Neuronal stem cell (in vitro differentiated cells): ENCODE measurements at regions not wholly inside any gene's neighbourhood (a gene's known extent, or its start where the extent isn't known, plus 50 kb on each side); places are given as distances from the start of the nearest gene placed in this dataset.
"Not testable (repeated sequence)": the region's sequence is repeated elsewhere in the genome, so short reads cannot be mapped to it uniquely, and the experiment has no call there.

Experiments used
- DNase-seq: peaks from one replicate; pipeline ENCODE4 v3.0.0-alpha.2; 2013; ENCODE audit warnings: low spot score
- H2AFZ ChIP-seq: one replicate; pipeline ENCODE4 v1.6.1; 2013; ENCODE audit warnings: mild to moderate bottlenecking, low read length, inconsistent platforms
- H2AK5ac ChIP-seq: 2 replicates; pipeline ENCODE4 v1.6.1; 2013; ENCODE audit warnings: low read depth, mild to moderate bottlenecking, inconsistent platforms, low read length, moderate library complexity, mixed read lengths
- H2BK120ac ChIP-seq: 2 replicates; pipeline ENCODE4 v1.6.1; 2013; ENCODE audit warnings: low read depth, mild to moderate bottlenecking, inconsistent platforms, low read length, moderate library complexity, mixed read lengths
- H2BK12ac ChIP-seq: one replicate; pipeline ENCODE4 v1.6.1; 2013; ENCODE audit warnings: low read length, inconsistent platforms
- H2BK15ac ChIP-seq: 2 replicates; pipeline ENCODE4 v1.6.1; 2013; ENCODE audit warnings: mild to moderate bottlenecking, low read length, inconsistent platforms, mixed read lengths
- H2BK5ac ChIP-seq: one replicate; pipeline ENCODE4 v1.6.1; 2013; ENCODE audit warnings: inconsistent platforms, mild to moderate bottlenecking, low read length, moderate library complexity
- H3K14ac ChIP-seq: one replicate; pipeline ENCODE4 v1.6.1; 2013; ENCODE audit warnings: low read length, inconsistent platforms
- H3K18ac ChIP-seq: 2 replicates; pipeline ENCODE4 v1.6.1; 2013; ENCODE audit warnings: low read length, inconsistent platforms
- H3K23ac ChIP-seq: 2 replicates; pipeline ENCODE4 v1.6.1; 2013; ENCODE audit warnings: low read depth, mild to moderate bottlenecking, mixed read lengths, low read length, inconsistent platforms; ENCODE audit not compliant: poor library complexity
- H3K27ac ChIP-seq: replicated peaks from 3 replicates; pipeline ENCODE4 v1.5.1; 2013; ENCODE audit warnings: low read length, inconsistent platforms
- H3K27me3 ChIP-seq, 3 experiments: 2 replicates each; pipeline ENCODE4 v1.6.1; 2013; ENCODE audit warnings: low read length in 3 of 3, mild to moderate bottlenecking in 2 of 3, inconsistent platforms in 1 of 3, low read depth in 1 of 3, mixed read lengths in 1 of 3, moderate library complexity in 1 of 3; ENCODE audit not compliant: control insufficient read depth in 3 of 3, insufficient read depth in 3 of 3
- H3K36me3 ChIP-seq, 2 donors: replicated peaks in 1 of 2; 2 replicates each; pipeline ENCODE4 v1.6.1; 2013; ENCODE audit warnings: low read length in 2 of 2; ENCODE audit not compliant: control insufficient read depth in 2 of 2, insufficient read depth in 2 of 2
- H3K4ac ChIP-seq: 2 replicates; pipeline ENCODE4 v1.6.1; 2013; ENCODE audit warnings: inconsistent platforms, mild to moderate bottlenecking, low read length, moderate library complexity
- H3K4me1 ChIP-seq, 2 donors: 1 replicate in 1 of 2; 2 replicates in 1 of 2; pipeline ENCODE4 v1.6.1; 2013; ENCODE audit warnings: low read length in 2 of 2, low read depth in 1 of 2; ENCODE audit not compliant: control insufficient read depth in 2 of 2, insufficient read depth in 1 of 2
- H3K4me2 ChIP-seq: one replicate; pipeline ENCODE4 v1.6.1; 2013; ENCODE audit warnings: mild to moderate bottlenecking, low read length, inconsistent platforms; ENCODE audit not compliant: insufficient read depth, poor library complexity, severe bottlenecking
- H3K4me3 ChIP-seq, 2 donors: 2 replicates each; pipeline ENCODE4 v1.5.1; 2013; ENCODE audit warnings: low read length in 2 of 2, mild to moderate bottlenecking in 2 of 2, inconsistent platforms in 1 of 2, moderate library complexity in 1 of 2
- H3K79me1 ChIP-seq: one replicate; pipeline ENCODE4 v1.6.1; 2013; ENCODE audit warnings: low read depth, mild to moderate bottlenecking, inconsistent platforms, low read length, moderate library complexity
- H3K9ac ChIP-seq: one replicate; pipeline ENCODE4 v1.6.1; 2013; ENCODE audit warnings: mild to moderate bottlenecking, low read depth, low read length, inconsistent platforms; ENCODE audit not compliant: poor library complexity
- H3K9me3 ChIP-seq, 2 donors: replicated peaks in 1 of 2; 2 replicates each; pipeline versions ENCODE3 to v1.6.1; 2013; ENCODE audit warnings: low read length in 2 of 2, mild to moderate bottlenecking in 2 of 2, inconsistent platforms in 1 of 2, low read depth in 1 of 2, mixed read lengths in 1 of 2, moderate library complexity in 1 of 2; ENCODE audit not compliant: control insufficient read depth in 2 of 2, insufficient read depth in 1 of 2
- H4K8ac ChIP-seq: one replicate; pipeline ENCODE4 v1.6.1; 2013; ENCODE audit warnings: low read depth, mild to moderate bottlenecking, inconsistent platforms, low read length, moderate library complexity
- H4K91ac ChIP-seq: one replicate; pipeline ENCODE4 v1.6.1; 2013; ENCODE audit warnings: low read length, low read depth, mild to moderate bottlenecking, inconsistent platforms; ENCODE audit not compliant: poor library complexity
- WGBS, 2 donors: extraction: QIAGEN DNeasy Blood & Tissue Kit; methylation state at CpG; one replicate each; pipeline ENCODE4 v1.1.7; 2013; ENCODE audit warnings: missing lambda C conversion rate in 2 of 2, mixed read lengths in 1 of 2; ENCODE audit not compliant: insufficient read length in 2 of 2, insufficient replicate concordance in 1 of 2; ENCODE audit errors: extremely low coverage in 2 of 2; 5-methylcytosine and 5-hydroxymethylcytosine counted together

- not testable (repeated sequence) for H3K4me1 ChIP-seq, H3K9ac ChIP-seq, DNase-seq, H2AK5ac ChIP-seq, H3K27ac ChIP-seq, H3K4me3 ChIP-seq, H3K4me2 ChIP-seq, H4K91ac ChIP-seq, H2BK5ac ChIP-seq, H3K79me1 ChIP-seq, H2BK15ac ChIP-seq, H3K23ac ChIP-seq, H3K9me3 ChIP-seq, H4K8ac ChIP-seq, H2BK120ac ChIP-seq, H3K4ac ChIP-seq, H3K36me3 ChIP-seq, H3K18ac ChIP-seq, H2BK12ac ChIP-seq, H3K27me3 ChIP-seq, H2AFZ ChIP-seq, H3K14ac ChIP-seq
- WGBS, 2 donors, result no CpG with 5 or more reads among the region's 2 CpGs
Measured at GRCh38 chr15:45817578-45817977, 182.7 kb downstream of the SQOR start.

- no peak overlapping the region for H2BK12ac ChIP-seq
- H3K4me2 ChIP-seq, result no peak overlapping the region
- peaks cover 0 to 1% of the 10 kb centered on the region in 2 donors for H3K9me3 ChIP-seq
- H4K91ac ChIP-seq, result no peak overlapping the region
- H3K4ac ChIP-seq, result no peak overlapping the region
- H2AK5ac ChIP-seq, result no peak overlapping the region
- no peak overlapping the region for H2AFZ ChIP-seq
- no peaks in the 10 kb centered on the region for H3K4me1 ChIP-seq
- no peak overlapping the region for H3K27ac ChIP-seq
- no peak overlapping the region for H2BK120ac ChIP-seq
- no peak for DNase-seq
- no peak overlapping the region for H3K18ac ChIP-seq
- no peak overlapping the region for H3K4me3 ChIP-seq
- no CpG with 5 or more reads among the region's 3 CpGs for WGBS, 2 donors
- H3K79me1 ChIP-seq, result no peaks in the 10 kb centered on the region
- H3K36me3 ChIP-seq, result no peaks in the 10 kb centered on the region
- H3K14ac ChIP-seq, result no peak overlapping the region
- H3K23ac ChIP-seq, result no peak overlapping the region
- no peak overlapping the region for H2BK5ac ChIP-seq
- no peak overlapping the region for H4K8ac ChIP-seq
- no peak overlapping the region for H3K9ac ChIP-seq
- no peaks in the 10 kb centered on the region for H3K27me3 ChIP-seq
- H2BK15ac ChIP-seq, result no peak overlapping the region
Measured at GRCh38 chr15:45821390-45821789, 186.6 kb downstream of the SQOR start.

- H2AFZ ChIP-seq, H3K4me2 ChIP-seq, H2BK15ac ChIP-seq, H4K8ac ChIP-seq, H3K9me3 ChIP-seq, H2AK5ac ChIP-seq, H3K23ac ChIP-seq, DNase-seq, H3K4me3 ChIP-seq, H4K91ac ChIP-seq, H2BK120ac ChIP-seq, H3K14ac ChIP-seq, H3K4ac ChIP-seq, H3K79me1 ChIP-seq, H3K27ac ChIP-seq, H3K36me3 ChIP-seq, H3K9ac ChIP-seq, H2BK12ac ChIP-seq, H2BK5ac ChIP-seq, H3K18ac ChIP-seq, H3K4me1 ChIP-seq, H3K27me3 ChIP-seq: not testable (repeated sequence)
- no CpG with 5 or more reads among the region's 4 CpGs for WGBS, 2 donors
Measured at GRCh38 chr15:45822968-45823367, 188.1 kb downstream of the SQOR start.

- DNase-seq, result no peak
- Histone ChIP-seq H3K79me1 (no peaks in the 10 kb centered on the region), H3K9ac (no peak overlapping the region), H2AK5ac (no peak overlapping the region), H2BK120ac (no peak overlapping the region), H2BK15ac (no peak overlapping the region), H4K91ac (no peak overlapping the region), H2BK5ac (no peak overlapping the region), H3K9me3 (no peaks in the 10 kb centered on the region), H2AFZ (no peak overlapping the region), H3K27ac (no peak overlapping the region), H3K4ac (no peak overlapping the region), H3K36me3 (no peaks in the 10 kb centered on the region), H3K18ac (no peak overlapping the region), H2BK12ac (no peak overlapping the region), H3K14ac (no peak overlapping the region), H3K4me2 (no peak overlapping the region), H3K4me3 (no peak overlapping the region), H3K4me1 (peaks cover 0 to 3% of the 10 kb centered on the region in 2 donors), H4K8ac (no peak overlapping the region), H3K23ac (no peak overlapping the region), H3K27me3 (no peaks in the 10 kb centered on the region)
- WGBS, 2 donors, result no CpG with 5 or more reads among the region's 4 CpGs
Measured at GRCh38 chr15:45827275-45827674, 192.4 kb downstream of the SQOR start.
